Endothelial cell of umbilical vein (primary cell): ENCODE measurements at regions not wholly inside any gene's neighbourhood (a gene's known extent, or its start where the extent isn't known, plus 50 kb on each side); places are given as distances from the start of the nearest gene placed in this dataset.

Experiments
- BruUV-seq: library from RNA; stranded (reverse); fragments of 400-500 nt; replicated peaks from 2 replicates; lab custom pipeline; 2021; lab: Mats Ljungman, UMichigan
- CTCF ChIA-PET: fragments of 300-600, 350-600 bp; sonication (Branson Sonifier 250); formaldehyde crosslinking; loops from one replicate; lab custom pipeline; 2021; ENCODE audit warnings: antibody characterized with exemption, inconsistent platforms; lab: Charles Lee
- POLR2A ChIA-PET: fragments of 300-600, 350-600 bp; sonication (Branson Sonifier 250); formaldehyde crosslinking; loops from one replicate; lab custom pipeline; 2021; ENCODE audit warnings: antibody characterized with exemption, inconsistent platforms; lab: Charles Lee
- DNase-seq: peaks from one replicate; pipeline ENCODE4 v3.0.0-alpha.2; 2011; ENCODE audit warnings: low read depth, low spot score
- FAIRE-seq: peaks from 2 replicates; lab custom pipeline; 2011; peaks lifted over from hg19 to GRCh38; lab: Jason Lieb, UNC
- H2AFZ ChIP-seq: 2 replicates; pipeline ENCODE4 v1.6.0; 2012; ENCODE audit warnings: low read depth, low read length, control low read depth, inconsistent platforms
- H3K27ac ChIP-seq: 2 replicates; pipeline ENCODE4 v1.5.1; 2011; ENCODE audit warnings: low read depth, mild to moderate bottlenecking, control low read depth, low read length, moderate library complexity; ENCODE audit not compliant: insufficient read depth
- H3K27me3 ChIP-seq, 2 experiments: 2 replicates each; pipeline versions ENCODE4 v1.6.0 to v1.6.1; 2011; ENCODE audit warnings: low read length in 2 of 2, mixed read lengths in 1 of 2; ENCODE audit not compliant: control insufficient read depth in 2 of 2, insufficient read depth in 2 of 2
- H3K36me3 ChIP-seq, 2 experiments: 2 replicates in 1 of 2; 3 replicates in 1 of 2; pipeline ENCODE4 v1.5.1; 2011; ENCODE audit warnings: low read length in 2 of 2, mild to moderate bottlenecking in 1 of 2, moderate library complexity in 1 of 2; ENCODE audit not compliant: control insufficient read depth in 2 of 2, insufficient read depth in 2 of 2; ENCODE audit errors: extremely low read depth in 1 of 2
- H3K4me1 ChIP-seq: 3 replicates; pipeline ENCODE4 v1.5.1; 2011; ENCODE audit warnings: mild to moderate bottlenecking, low read length; ENCODE audit not compliant: control insufficient read depth, insufficient read depth; ENCODE audit errors: extremely low read depth
- H3K4me2 ChIP-seq: 2 replicates; pipeline ENCODE4 v1.6.1; 2011; ENCODE audit warnings: low read length, control low read depth, mixed read lengths; ENCODE audit not compliant: insufficient read depth
- H3K4me3 ChIP-seq, 3 experiments: fragments of 200-600 bp in 1 of 3; sonication (generic), shearing (Covaris generic) in 1 of 3; replicated peaks in 1 of 3; 2 replicates each; pipeline ENCODE4 v1.5.1; 2011 to 2016; ENCODE audit warnings: control low read depth in 3 of 3, low read length in 3 of 3, mild to moderate bottlenecking in 2 of 3, inconsistent platforms in 1 of 3, low read depth in 1 of 3, moderate library complexity in 1 of 3; ENCODE audit not compliant: insufficient read depth in 1 of 3
- H3K79me2 ChIP-seq: 2 replicates; pipeline ENCODE4 v1.6.0; 2012; ENCODE audit warnings: low read length, inconsistent platforms; ENCODE audit not compliant: control insufficient read depth, insufficient read depth
- H3K9ac ChIP-seq: replicated peaks from 2 replicates; pipeline ENCODE3; 2011; ENCODE audit warnings: low read length, control low read depth; ENCODE audit not compliant: insufficient read depth; ENCODE audit errors: extremely low read depth
- H3K9me1 ChIP-seq: replicated peaks from 3 replicates; pipeline ENCODE4 v1.6.0; 2011; ENCODE audit warnings: mild to moderate bottlenecking, low read length; ENCODE audit not compliant: control insufficient read depth, insufficient read depth; ENCODE audit errors: extremely low read depth
- H3K9me3 ChIP-seq: replicated peaks from 2 replicates; pipeline ENCODE4 v1.5.1; 2012; ENCODE audit warnings: low read length, inconsistent platforms; ENCODE audit not compliant: control insufficient read depth, insufficient read depth
- H4K20me1 ChIP-seq: replicated peaks from 2 replicates; pipeline ENCODE3; 2011; ENCODE audit warnings: mild to moderate bottlenecking, low read length; ENCODE audit not compliant: control insufficient read depth, insufficient read depth; ENCODE audit errors: extremely low read depth
- EZH2 ChIP-seq: IDR thresholded peaks from 2 replicates; pipeline ENCODE4 v1.6.1; 2012; ENCODE audit warnings: borderline replicate concordance, low read depth, mild to moderate bottlenecking, moderate library complexity, low read length, inconsistent platforms; ENCODE audit not compliant: severe bottlenecking
- FOS ChIP-seq: IDR thresholded peaks from 2 replicates; pipeline ENCODE4 v1.6.1; 2011; ENCODE audit warnings: mild to moderate bottlenecking, low read length, moderate library complexity, borderline replicate concordance; ENCODE audit not compliant: insufficient read depth
- GATA2 ChIP-seq: IDR thresholded peaks from 2 replicates; pipeline ENCODE4 v1.7.0; 2011; ENCODE audit warnings: low read depth, mild to moderate bottlenecking, moderate library complexity, mixed read lengths, low read length; ENCODE audit not compliant: insufficient read length, insufficient read depth
- JUN ChIP-seq: IDR thresholded peaks from 2 replicates; pipeline ENCODE4 v1.6.1; 2011; ENCODE audit warnings: borderline replicate concordance, low read depth; ENCODE audit not compliant: insufficient read length, insufficient read depth
- POLR2A ChIP-seq: IDR thresholded peaks from 2 replicates; pipeline ENCODE4 v1.6.1; 2012; ENCODE audit warnings: low read depth, mild to moderate bottlenecking, control low read depth, low read length
- POLR2AphosphoS5 ChIP-seq: IDR thresholded peaks from 2 replicates; pipeline ENCODE4 v1.6.1; 2012; ENCODE audit warnings: low read depth, mild to moderate bottlenecking, control low read depth, low read length, moderate library complexity; ENCODE audit not compliant: insufficient read depth
- dilution Hi-C: fragments of 300-500 bp; cut with MboI; formaldehyde crosslinking; loops from one replicate; pipeline ENCODE4 v1.15.0; 2019; ENCODE audit warnings: low sequenced_read_pairs; ENCODE audit not compliant: extremely low pct_ligation_motif_present
- intact Hi-C: fragments of 100-400 bp; cut with micrococcal nuclease; formaldehyde crosslinking; loops from one replicate; pipeline ENCODE4 v1.10.0; 2022
- TF ChIP-seq, protein P1 (sequence below), 2 donors: IDR thresholded peaks; 1 replicate in 1 of 2; 2 replicates in 1 of 2; pipeline ENCODE4 v1.5.1; 2011; ENCODE audit warnings: low read length in 2 of 2, mild to moderate bottlenecking in 2 of 2, moderate library complexity in 2 of 2, control low read depth in 1 of 2, inconsistent platforms in 1 of 2, low read depth in 1 of 2; ENCODE audit not compliant: insufficient read depth in 1 of 2; ENCODE audit errors: extremely low read depth in 1 of 2

DNA sequence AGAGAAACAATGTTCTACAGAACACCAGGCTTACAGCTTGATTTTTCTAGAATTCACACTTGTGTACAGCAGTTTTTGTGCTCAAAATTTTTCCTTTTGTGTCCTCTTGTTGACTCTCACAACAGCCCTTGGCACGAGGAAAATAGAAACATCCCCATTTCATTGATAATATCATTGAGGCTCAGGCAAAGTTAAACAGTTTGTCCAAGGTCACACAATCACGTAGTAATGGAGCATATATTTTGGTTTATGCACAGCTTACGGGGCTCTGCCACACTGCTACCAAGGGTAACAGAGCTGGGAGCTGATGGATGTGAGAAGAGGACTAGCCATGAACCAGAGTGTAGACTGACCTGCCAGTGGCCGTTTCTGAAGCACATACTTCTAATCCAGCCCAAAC, 292.0 kb downstream of the FZD1 start:
- intact Hi-C loops (no loop called here), dilution Hi-C loops (no loop called here)
- H3K4me1 ChIP-seq = no peaks in the 10 kb centered on the region
- no peaks in the 10 kb centered on the region for H3K27me3 ChIP-seq
- FAIRE-seq = no peak
- H2AFZ ChIP-seq = no peak overlapping the region
- H3K4me3 ChIP-seq = no peak overlapping the region
- no TSS peak for BruUV-seq
- no peak overlapping the region for H3K4me2 ChIP-seq
- ChIA-PET CTCF (interaction anchor here (0.7 to 1.6 kb wide), 2 partner anchors 269 to 328 kb away, joined by 3 read pairs; no protein-coding TSS in a partner anchor), POLR2A (no interaction called here)
- H3K79me2 ChIP-seq = no peaks in the 10 kb centered on the region
- DNase-seq = no peak
- H4K20me1 ChIP-seq = no peaks in the 10 kb centered on the region
- no peaks in the 10 kb centered on the region for H3K9me3 ChIP-seq
- no peaks in the 10 kb centered on the region for H3K9me1 ChIP-seq
- H3K27ac ChIP-seq = no peak overlapping the region
- no peak for TF ChIP-seq EZH2
- no peak overlapping the region for H3K9ac ChIP-seq
- H3K36me3 ChIP-seq = no peaks in the 10 kb centered on the region

DNA sequence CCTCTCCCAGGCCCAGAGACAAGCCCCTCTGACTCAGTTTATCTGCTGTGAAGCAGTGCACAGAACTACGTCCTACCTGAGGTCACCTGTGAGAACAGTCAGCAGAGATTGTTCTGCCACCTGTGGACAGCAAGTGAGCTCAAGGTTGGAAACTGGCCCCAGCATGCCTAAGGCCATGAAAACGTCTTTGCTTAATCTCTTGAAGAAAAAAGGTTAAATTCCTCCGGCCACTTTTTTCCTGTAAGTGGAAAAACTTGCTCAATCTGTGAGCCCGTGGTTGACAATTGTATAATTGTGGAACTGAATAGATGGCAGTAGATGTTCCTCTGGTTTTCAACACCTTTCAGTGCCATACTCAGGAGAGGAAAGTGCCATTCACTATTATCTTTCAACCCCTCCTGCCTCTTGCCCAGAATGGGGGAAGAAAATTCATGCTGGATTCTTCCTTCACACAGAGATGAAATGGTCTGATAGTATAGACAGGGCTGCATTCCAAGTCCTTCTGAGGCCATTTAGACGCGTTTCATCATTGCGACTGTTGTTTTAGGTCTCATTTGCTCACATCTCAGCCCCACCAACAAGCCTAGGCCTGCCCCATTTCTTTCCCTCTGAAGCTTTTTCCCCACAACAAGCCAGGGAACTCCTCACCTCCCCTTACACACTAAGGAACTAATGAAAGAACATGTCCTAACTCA, 292.9 kb downstream of the FZD1 start:
- H3K27me3 ChIP-seq = no peaks in the 10 kb centered on the region
- H4K20me1 ChIP-seq = no peaks in the 10 kb centered on the region
- no peak overlapping the region for H2AFZ ChIP-seq
- no peaks in the 10 kb centered on the region for H3K4me1 ChIP-seq
- no peaks in the 10 kb centered on the region for H3K9me1 ChIP-seq
- no TSS peak for BruUV-seq
- H3K9ac ChIP-seq = no peak overlapping the region
- H3K79me2 ChIP-seq = no peaks in the 10 kb centered on the region
- no peak for TF ChIP-seq EZH2
- no peak for TF ChIP-seq GATA2
- TF ChIP-seq, protein P1, sequence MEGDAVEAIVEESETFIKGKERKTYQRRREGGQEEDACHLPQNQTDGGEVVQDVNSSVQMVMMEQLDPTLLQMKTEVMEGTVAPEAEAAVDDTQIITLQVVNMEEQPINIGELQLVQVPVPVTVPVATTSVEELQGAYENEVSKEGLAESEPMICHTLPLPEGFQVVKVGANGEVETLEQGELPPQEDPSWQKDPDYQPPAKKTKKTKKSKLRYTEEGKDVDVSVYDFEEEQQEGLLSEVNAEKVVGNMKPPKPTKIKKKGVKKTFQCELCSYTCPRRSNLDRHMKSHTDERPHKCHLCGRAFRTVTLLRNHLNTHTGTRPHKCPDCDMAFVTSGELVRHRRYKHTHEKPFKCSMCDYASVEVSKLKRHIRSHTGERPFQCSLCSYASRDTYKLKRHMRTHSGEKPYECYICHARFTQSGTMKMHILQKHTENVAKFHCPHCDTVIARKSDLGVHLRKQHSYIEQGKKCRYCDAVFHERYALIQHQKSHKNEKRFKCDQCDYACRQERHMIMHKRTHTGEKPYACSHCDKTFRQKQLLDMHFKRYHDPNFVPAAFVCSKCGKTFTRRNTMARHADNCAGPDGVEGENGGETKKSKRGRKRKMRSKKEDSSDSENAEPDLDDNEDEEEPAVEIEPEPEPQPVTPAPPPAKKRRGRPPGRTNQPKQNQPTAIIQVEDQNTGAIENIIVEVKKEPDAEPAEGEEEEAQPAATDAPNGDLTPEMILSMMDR (IDR thresholded peaks at IDR 0.05; ENCODE audit: extremely low read depth in 1 of 2, insufficient read depth in 1 of 2, low read depth in 1 of 2, low read length in 2 of 2) = no peak
- TF ChIP-seq POLR2AphosphoS5 = no peak
- no peak for TF ChIP-seq JUN
- TF ChIP-seq POLR2A = no peak
- TF ChIP-seq FOS = no peak
- dilution Hi-C loops (no loop called here), intact Hi-C loops (no loop called here)
- no peaks in the 10 kb centered on the region for H3K9me3 ChIP-seq
- FAIRE-seq (no peak), DNase-seq (no peak)
- ChIA-PET CTCF (interaction anchor here (0.7 to 1.6 kb wide), 2 partner anchors 269 to 328 kb away, joined by 3 read pairs; no protein-coding TSS in a partner anchor), POLR2A (no interaction called here)
- no peak overlapping the region for H3K4me3 ChIP-seq
- H3K27ac ChIP-seq = no peak overlapping the region
- H3K4me2 ChIP-seq = no peak overlapping the region
- no peaks in the 10 kb centered on the region for H3K36me3 ChIP-seq
